Neural cell (in vitro differentiated cells): ENCODE measurements at regions not wholly inside any gene's neighbourhood (a gene's known extent, or its start where the extent isn't known, plus 50 kb on each side); places are given as distances from the start of the nearest gene placed in this dataset.

Experiments used
- H2AFZ ChIP-seq: fragments of 200-600, 300-800 bp; sonication (generic), shearing (Covaris generic); 2 replicates; pipeline ENCODE4 v1.6.0; 2014; ENCODE audit warnings: low read depth, mild to moderate bottlenecking, antibody characterized with exemption, low read length, moderate library complexity
- H3F3A ChIP-seq: fragments of 200-600 bp; shearing (Covaris generic); 2 replicates; pipeline ENCODE4 v1.6.1; 2016; ENCODE audit warnings: mild to moderate bottlenecking, moderate library complexity, mixed read lengths, antibody characterized with exemption, low read length; ENCODE audit not compliant: insufficient read depth, poor library complexity, severe bottlenecking
- H3K27ac ChIP-seq: fragments of 200-600, 300-800 bp; sonication (generic), shearing (Covaris generic); 2 replicates; pipeline ENCODE4 v1.5.1; 2014; ENCODE audit warnings: mild to moderate bottlenecking, low read length, moderate library complexity
- H3K27me3 ChIP-seq: fragments of 300-800, 200-600 bp; sonication (generic), shearing (Covaris generic); 2 replicates; pipeline ENCODE4 v1.6.0; 2014; ENCODE audit warnings: mild to moderate bottlenecking, low read depth, low read length, moderate library complexity; ENCODE audit not compliant: insufficient read depth
- H3K36me3 ChIP-seq: fragments of 300-800, 200-600 bp; sonication (generic), shearing (Covaris generic); 2 replicates; pipeline ENCODE4 v1.5.1; 2014; ENCODE audit warnings: mild to moderate bottlenecking, antibody characterized with exemption, low read length, moderate library complexity; ENCODE audit not compliant: insufficient read depth
- H3K4me2 ChIP-seq: fragments of 300-800, 200-600 bp; sonication (generic), shearing (Covaris generic); 2 replicates; pipeline ENCODE4 v1.6.0; 2014; ENCODE audit warnings: mild to moderate bottlenecking, low read length
- H3K4me3 ChIP-seq: fragments of 300-800, 200-600 bp; sonication (generic), shearing (Covaris generic); 2 replicates; pipeline ENCODE4 v1.5.1; 2014; ENCODE audit warnings: mild to moderate bottlenecking, low read length, moderate library complexity
- H3K79me2 ChIP-seq: fragments of 200-600 bp; shearing (Covaris generic); replicated peaks from 2 replicates; pipeline ENCODE4 v1.6.0; 2014; ENCODE audit warnings: mild to moderate bottlenecking, low read length, moderate library complexity; ENCODE audit not compliant: insufficient read depth
- H3K9ac ChIP-seq: fragments of 300-800, 200-600 bp; sonication (generic), shearing (Covaris generic); 2 replicates; pipeline ENCODE4 v1.6.1; 2016; ENCODE audit warnings: mild to moderate bottlenecking, low read length, mixed read lengths
- H3K9me2 ChIP-seq: fragments of 200-600 bp; shearing (Covaris generic); 2 replicates; pipeline ENCODE4 v1.6.1; 2016; ENCODE audit warnings: mild to moderate bottlenecking, low read length, mixed read lengths; ENCODE audit not compliant: insufficient read depth
- H3K9me3 ChIP-seq: fragments of 200-600, 300-800 bp; sonication (generic), shearing (Covaris generic); 2 replicates; pipeline ENCODE4 v1.6.1; 2016; ENCODE audit warnings: mild to moderate bottlenecking, mixed run types, low read length, moderate library complexity, mixed read lengths
- H4K20me1 ChIP-seq: fragments of 200-600 bp; shearing (Covaris generic); 2 replicates; pipeline ENCODE4 v1.6.1; 2016; ENCODE audit warnings: mild to moderate bottlenecking, mixed run types; ENCODE audit not compliant: insufficient read depth
- CTCF ChIP-seq: fragments of 450-650 bp; IDR thresholded peaks from 2 replicates; pipeline ENCODE4 v1.5.1; 2014; ENCODE audit warnings: antibody characterized with exemption, mild to moderate bottlenecking, moderate library complexity; ENCODE audit not compliant: poor library complexity, severe bottlenecking
- EP300 ChIP-seq: fragments of 450-650 bp; conservative IDR thresholded peaks from 2 replicates; pipeline ENCODE4 v1.6.1; 2014; ENCODE audit warnings: antibody characterized with exemption, mild to moderate bottlenecking, moderate library complexity; ENCODE audit not compliant: poor library complexity, severe bottlenecking
- EZH2 ChIP-seq: fragments of 200-600, 300-800 bp; shearing (Covaris generic), sonication (generic); IDR thresholded peaks from 2 replicates; pipeline ENCODE4 v1.6.1; 2014; ENCODE audit warnings: antibody characterized with exemption, low read length, borderline replicate concordance, mild to moderate bottlenecking; ENCODE audit not compliant: insufficient read depth, poor library complexity, severe bottlenecking
- MXI1 ChIP-seq: fragments of 450-650 bp; conservative IDR thresholded peaks from 2 replicates; pipeline ENCODE4 v1.6.1; 2014; ENCODE audit warnings: antibody characterized with exemption, mild to moderate bottlenecking; ENCODE audit not compliant: poor library complexity, severe bottlenecking
- POLR2AphosphoS5 ChIP-seq: IDR thresholded peaks from 2 replicates; pipeline ENCODE4 v1.6.1; 2012
- RAD21 ChIP-seq: fragments of 450-650 bp; conservative IDR thresholded peaks from 2 replicates; pipeline ENCODE4 v1.6.1; 2014; ENCODE audit warnings: antibody characterized with exemption, mild to moderate bottlenecking, moderate library complexity
- REST ChIP-seq: IDR thresholded peaks from 2 replicates; pipeline ENCODE4 v1.6.1; 2012; ENCODE audit warnings: borderline replicate concordance
- SMC3 ChIP-seq: fragments of 450-650 bp; conservative IDR thresholded peaks from 2 replicates; pipeline ENCODE4 v1.6.1; 2014; ENCODE audit warnings: antibody characterized with exemption, mild to moderate bottlenecking, moderate library complexity; ENCODE audit not compliant: poor library complexity
- TAF1 ChIP-seq: IDR thresholded peaks from 2 replicates; pipeline ENCODE4 v1.6.1; 2012; ENCODE audit warnings: low read depth

- TF ChIP-seq EZH2 (no peak), SMC3 (no peak)
Observed at GRCh38 chr1:193479187-193479586, 292.8 kb upstream of the B3GALT2 start (continued).

- H3K79me2 ChIP-seq, result no peaks in the 10 kb centered on the region
- H3K27ac ChIP-seq, result no peak overlapping the region
- no peaks in the 10 kb centered on the region for H3K27me3 ChIP-seq
- H3K9me3 ChIP-seq, result no peaks in the 10 kb centered on the region
- H3K4me3 ChIP-seq, result no peak overlapping the region
- H2AFZ ChIP-seq, result no peak overlapping the region
- no peak overlapping the region for H3K4me2 ChIP-seq
- H3F3A ChIP-seq, result no peaks in the 10 kb centered on the region
- no peaks in the 10 kb centered on the region for H3K36me3 ChIP-seq
- no peak overlapping the region for H3K9ac ChIP-seq
- no peaks in the 10 kb centered on the region for H3K9me2 ChIP-seq
- no peaks in the 10 kb centered on the region for H4K20me1 ChIP-seq
- no peak for TF ChIP-seq REST
- TF ChIP-seq TAF1, result no peak
- TF ChIP-seq EZH2, result no peak
- no peak for TF ChIP-seq EP300
- no peak for TF ChIP-seq SMC3
- no peak for TF ChIP-seq CTCF
- no peak for TF ChIP-seq POLR2AphosphoS5
- TF ChIP-seq MXI1, result no peak
- no peak for TF ChIP-seq RAD21
Observed at GRCh38 chr1:193476748-193477147, 290.3 kb upstream of the B3GALT2 start.

GRCh38 chr1:193473932-193474331 lies 287.5 kb upstream of the B3GALT2 start:
- Histone ChIP-seq H3K4me2 (no peak overlapping the region), H4K20me1 (no peaks in the 10 kb centered on the region), H3K36me3 (no peaks in the 10 kb centered on the region), H2AFZ (no peak overlapping the region), H3K9me3 (no peaks in the 10 kb centered on the region), H3F3A (no peaks in the 10 kb centered on the region), H3K27me3 (no peaks in the 10 kb centered on the region), H3K79me2 (no peaks in the 10 kb centered on the region), H3K27ac (no peak overlapping the region), H3K4me3 (no peak overlapping the region), H3K9ac (no peak overlapping the region), H3K9me2 (no peaks in the 10 kb centered on the region)
- TF ChIP-seq MXI1 (no peak), SMC3 (no peak), CTCF (no peak), EP300 (no peak), RAD21 (no peak), EZH2 (no peak), REST (no peak), POLR2AphosphoS5 (no peak), TAF1 (no peak)
